PFSK-1 (cell line): ENCODE measurements at regions not wholly inside any gene's neighbourhood (a gene's known extent, or its start where the extent isn't known, plus 50 kb on each side); places are given as distances from the start of the nearest gene placed in this dataset.

Experiments used
- FOXP2 ChIP-seq: optimal IDR thresholded peaks from 2 replicates; pipeline ENCODE3; 2011; ENCODE audit warnings: borderline replicate concordance, control low read depth, inconsistent platforms; ENCODE audit not compliant: insufficient read depth; ENCODE audit errors: extremely low read length, extremely low read depth
- POLR2AphosphoS5 ChIP-seq: IDR thresholded peaks from 2 replicates; pipeline ENCODE4 v1.6.1; 2012; ENCODE audit warnings: low read depth, mild to moderate bottlenecking, control low read depth, low read length, moderate library complexity
- REST ChIP-seq, 2 experiments: IDR thresholded peaks; 2 replicates each; pipeline versions ENCODE4 v1.6.1 to v1.8.0; 2011 to 2012; ENCODE audit warnings: low read depth in 2 of 2, low read length in 2 of 2, control low read depth in 1 of 2, inconsistent platforms in 1 of 2, mild to moderate bottlenecking in 1 of 2, moderate library complexity in 1 of 2; ENCODE audit not compliant: insufficient read depth in 1 of 2
- SIN3A ChIP-seq: IDR thresholded peaks from 2 replicates; pipeline ENCODE4 v1.6.1; 2012; ENCODE audit warnings: mild to moderate bottlenecking, low read length, moderate library complexity, borderline replicate concordance; ENCODE audit not compliant: insufficient read depth
- TAF1 ChIP-seq: IDR thresholded peaks from 2 replicates; pipeline ENCODE4 v1.6.1; 2012; ENCODE audit warnings: low read length, control low read depth, borderline replicate concordance; ENCODE audit not compliant: insufficient read depth

GRCh38 chr6:133743621-133744020, 145.3 kb upstream of the TCF21 start:
- TF ChIP-seq POLR2AphosphoS5 (no peak), FOXP2 (no peak), REST (IDR thresholded peaks at IDR 0.05; ENCODE audit: insufficient read depth in 1 of 2, low read depth in 2 of 2, low read length in 2 of 2) (no peak), SIN3A (no peak), TAF1 (no peak)

DNA sequence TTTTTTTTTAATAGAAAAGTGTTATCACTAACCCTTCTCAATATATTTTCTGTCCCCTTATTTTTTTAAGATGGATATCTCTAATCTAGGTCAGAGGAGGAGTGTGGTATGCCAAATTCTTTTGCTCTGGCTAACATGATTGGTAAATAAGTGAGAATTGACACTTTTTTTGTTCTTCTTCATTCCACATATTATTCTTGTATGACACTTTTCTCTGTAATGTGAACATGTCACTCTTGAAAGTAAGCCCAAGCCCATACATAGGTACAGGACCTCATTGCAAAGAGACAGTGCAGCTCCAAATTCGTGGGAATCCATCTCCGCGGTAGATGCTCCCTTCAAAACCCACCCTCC, 142.5 kb upstream of the TCF21 start:
- TF ChIP-seq REST (IDR thresholded peaks at IDR 0.05; ENCODE audit: insufficient read depth in 1 of 2, low read depth in 2 of 2, low read length in 2 of 2) (no peak), POLR2AphosphoS5 (no peak), FOXP2 (no peak), SIN3A (no peak), TAF1 (no peak)

DNA sequence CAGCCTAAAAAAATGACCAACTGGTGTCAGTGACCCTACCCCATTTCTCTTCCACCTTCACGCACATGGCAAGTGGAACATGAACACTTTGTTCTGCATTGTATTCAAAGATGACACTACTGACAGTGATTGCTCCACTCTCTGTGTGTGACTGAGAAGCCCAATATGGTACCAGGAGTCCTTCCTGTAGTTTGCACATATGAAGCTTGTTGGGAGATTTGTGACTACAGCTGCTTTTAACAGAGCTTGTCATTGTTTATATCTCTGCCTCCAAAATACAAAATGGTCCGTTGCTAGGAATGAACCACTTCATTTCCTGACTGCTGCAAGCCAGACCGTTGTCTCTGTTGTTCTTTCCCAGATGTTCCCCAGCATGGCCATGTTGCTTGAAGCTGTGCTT, 140.3 kb upstream of the TCF21 start:
- TF ChIP-seq POLR2AphosphoS5 (no peak), FOXP2 (no peak), SIN3A (no peak), REST (IDR thresholded peaks at IDR 0.05; ENCODE audit: insufficient read depth in 1 of 2, low read depth in 2 of 2, low read length in 2 of 2) (no peak), TAF1 (no peak)

DNA sequence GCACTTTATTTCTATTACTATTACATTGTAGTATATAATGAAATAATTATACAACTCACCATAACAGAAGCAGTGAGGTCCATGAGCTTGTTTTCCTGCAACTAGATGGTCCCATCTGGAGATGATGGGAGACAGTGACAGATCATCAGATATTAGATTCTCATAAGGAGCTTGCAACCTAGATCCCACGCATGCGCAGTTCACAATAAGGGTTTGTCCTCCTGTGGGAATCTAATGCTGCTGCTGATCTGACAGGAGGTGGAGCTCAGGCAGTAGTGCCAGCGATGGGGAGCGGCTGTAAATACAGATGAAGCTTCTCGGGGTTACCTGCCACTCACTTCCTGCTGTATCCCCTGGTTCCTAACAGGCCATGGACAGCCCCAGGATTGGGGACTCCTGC, 139.5 kb upstream of the TCF21 start:
- TF ChIP-seq TAF1 (no peak), SIN3A (no peak), POLR2AphosphoS5 (no peak), FOXP2 (no peak), REST (IDR thresholded peaks at IDR 0.05; ENCODE audit: insufficient read depth in 1 of 2, low read depth in 2 of 2, low read length in 2 of 2) (no peak)

DNA sequence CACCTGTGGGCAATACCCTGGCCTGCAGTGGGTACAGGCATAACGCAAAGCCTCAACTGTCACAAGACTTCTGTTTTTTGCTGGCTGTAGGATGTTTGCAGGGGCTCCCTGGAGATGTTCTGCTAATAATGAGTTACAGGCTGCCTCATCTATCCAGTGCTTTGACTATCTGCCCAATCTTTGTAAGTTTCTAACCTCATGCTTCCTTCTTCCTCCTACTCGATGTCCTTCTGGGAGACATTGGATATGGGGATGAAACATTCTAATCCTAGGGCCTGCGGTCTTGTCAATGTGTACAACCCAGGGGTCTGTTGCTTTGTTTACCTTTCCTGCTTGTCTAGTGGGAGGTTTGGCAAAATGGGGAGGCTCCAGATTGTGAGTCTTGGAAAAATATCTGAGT, 136.8 kb upstream of the TCF21 start:
- TF ChIP-seq FOXP2 (peak; percentile 20), SIN3A (peak; percentile 80; the same call in 1 of the 2 replicates), REST (IDR thresholded peaks at IDR 0.05; ENCODE audit: insufficient read depth in 1 of 2, low read depth in 2 of 2, low read length in 2 of 2) (peak in 1 of 2 experiments; percentile 69; a peak in 1 of 4 replicates), TAF1 (no peak)
